Stimulated activated CD8-positive, alpha-beta memory T cell treated with anti-CD3 and anti-CD28 coated beads, Interleukin-4, amount 100 ng/mL, for 48 hours (primary cell): ENCODE measurements at regions not wholly inside any gene's neighbourhood (a gene's known extent, or its start where the extent isn't known, plus 50 kb on each side); places are given as distances from the start of the nearest gene placed in this dataset.
"Not testable (repeated sequence)": the region's sequence is repeated elsewhere in the genome, so short reads cannot be mapped to it uniquely, and the experiment has no call there.

ENCODE experiments used
- DNase-seq: peaks from one replicate; pipeline ENCODE4 v3.0.0-alpha.2; 2020

DNA sequence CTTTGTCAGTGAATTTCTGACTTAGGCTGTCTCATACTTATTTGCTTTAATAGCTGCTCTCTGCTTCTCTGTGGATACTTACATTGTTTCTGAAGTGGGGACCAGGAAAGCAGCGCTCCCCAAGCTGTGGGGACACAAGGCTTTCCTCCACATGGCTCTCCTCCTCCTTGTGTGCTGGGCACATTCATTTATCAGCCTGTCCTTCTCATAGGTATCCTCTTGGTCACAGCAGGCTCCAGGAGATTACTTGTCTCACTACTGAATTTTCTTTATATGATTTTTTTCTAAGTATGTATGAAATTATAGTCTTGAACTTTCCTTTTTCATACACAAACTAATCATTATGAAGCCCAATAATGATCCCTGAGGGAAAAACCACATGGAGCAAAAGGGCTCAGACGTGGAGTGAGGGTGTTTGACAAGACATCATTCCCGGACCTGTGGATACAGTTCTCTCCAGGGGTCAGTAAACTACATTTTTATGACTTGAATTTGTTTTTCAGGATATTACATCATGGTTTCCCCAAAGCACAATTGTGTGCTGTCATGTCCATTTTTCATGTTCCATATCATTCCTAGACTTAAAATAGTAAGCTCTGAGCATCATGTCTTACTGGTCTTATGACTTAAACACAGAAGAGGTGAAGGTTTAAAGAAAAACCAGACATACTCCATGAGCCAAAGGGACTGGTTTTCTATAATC lies 234.5 kb downstream of the PCSK1 start:
- DNase-seq: no peak

DNA sequence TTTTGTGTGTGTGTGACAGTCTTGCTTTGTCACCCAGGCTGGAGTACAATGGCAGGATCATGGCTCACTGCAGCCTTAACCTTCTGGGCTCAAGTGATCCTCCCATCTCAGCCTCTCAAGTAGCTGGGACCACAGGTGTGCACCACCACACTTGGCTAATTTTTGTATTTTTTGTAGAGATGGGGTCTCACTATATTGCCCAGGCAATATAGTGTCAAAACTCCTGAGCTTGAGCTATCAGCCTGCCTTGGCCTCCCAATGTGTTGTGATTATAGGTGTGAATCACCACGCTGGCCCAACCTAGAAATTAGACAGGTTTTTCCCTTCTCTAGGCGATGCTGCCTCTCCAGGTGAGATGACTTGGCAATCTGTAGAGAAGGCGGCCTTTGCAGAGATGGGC lies 235.3 kb downstream of the PCSK1 start:
- not testable (repeated sequence) for DNase-seq

DNA sequence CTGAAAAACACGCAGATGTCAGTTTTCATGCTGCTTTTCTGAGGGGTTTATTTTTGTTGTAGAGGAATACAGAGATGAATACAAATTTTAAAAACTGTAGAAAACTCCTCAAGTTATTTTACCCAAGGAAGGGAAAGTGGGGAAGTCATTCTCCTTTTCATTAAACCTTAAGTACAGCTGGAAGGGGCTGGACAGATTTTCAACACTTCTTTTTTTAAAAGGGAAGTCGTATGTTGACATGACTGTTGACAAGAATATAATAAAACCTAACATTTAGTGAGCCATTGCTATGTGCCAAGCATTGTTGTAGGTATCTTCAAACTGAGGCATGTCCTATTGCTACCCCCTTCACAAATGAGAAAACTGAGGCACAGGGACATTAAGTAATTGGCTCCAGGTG lies 235.7 kb upstream of the ELL2 start:
- no peak for DNase-seq

DNA sequence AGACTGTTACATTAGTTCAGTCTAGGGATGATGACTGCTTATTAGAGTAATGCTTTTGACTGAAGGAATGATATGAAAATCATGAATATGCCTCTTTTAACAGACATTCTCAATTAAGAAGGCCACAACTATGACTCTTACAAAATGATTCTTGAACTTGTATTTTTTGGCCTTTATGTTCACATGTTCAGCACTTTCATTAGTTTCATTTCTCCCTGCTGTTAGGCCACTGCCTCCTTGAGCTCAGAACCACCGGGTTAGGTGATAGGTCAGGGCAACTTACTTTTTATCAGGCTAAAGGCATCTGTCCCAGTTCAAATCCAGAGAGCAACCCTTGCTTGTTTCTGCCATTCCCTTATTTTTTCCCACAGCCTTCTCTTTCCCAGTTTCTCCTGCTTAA lies 235.2 kb upstream of the ELL2 start:
- no peak for DNase-seq

DNA sequence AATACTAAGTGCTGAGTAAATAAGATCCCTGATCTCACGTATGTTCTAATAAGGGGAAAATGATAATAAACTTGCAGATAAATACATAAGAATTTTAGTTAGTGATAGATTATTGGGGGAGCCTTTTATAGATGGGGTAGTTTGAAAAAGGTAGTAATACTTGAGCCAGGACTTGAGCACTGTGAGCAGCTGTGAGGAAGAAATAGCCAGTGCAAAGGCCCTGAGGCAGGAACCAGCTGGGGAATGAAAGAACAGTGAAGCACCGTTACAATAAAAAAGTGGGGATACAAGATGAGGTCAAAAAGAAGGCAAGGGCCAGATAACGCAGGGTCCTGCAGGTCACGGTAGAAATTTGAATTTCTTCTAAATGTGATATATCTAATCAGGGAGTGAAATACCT lies 234.8 kb upstream of the ELL2 start:
- DNase-seq: no peak

DNA sequence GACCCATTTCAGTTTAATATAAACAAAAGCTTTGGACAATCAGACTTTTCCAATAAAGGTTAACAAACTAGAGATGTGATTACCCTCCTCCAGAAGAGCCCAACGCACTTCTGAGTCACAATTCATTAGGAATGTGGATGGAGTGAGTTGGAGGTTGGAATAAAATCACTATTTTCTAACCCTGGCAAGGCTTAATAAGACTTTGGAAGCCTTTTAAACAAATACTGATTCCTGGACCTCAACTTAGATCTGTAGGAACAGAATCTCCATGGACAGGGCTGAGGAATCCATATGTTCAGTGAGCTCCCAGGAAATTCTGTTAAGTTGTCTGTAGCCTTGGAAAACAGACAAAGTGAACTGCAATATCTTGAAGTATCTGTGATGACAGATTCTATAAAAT lies 233.5 kb upstream of the ELL2 start:
- no peak for DNase-seq

DNA sequence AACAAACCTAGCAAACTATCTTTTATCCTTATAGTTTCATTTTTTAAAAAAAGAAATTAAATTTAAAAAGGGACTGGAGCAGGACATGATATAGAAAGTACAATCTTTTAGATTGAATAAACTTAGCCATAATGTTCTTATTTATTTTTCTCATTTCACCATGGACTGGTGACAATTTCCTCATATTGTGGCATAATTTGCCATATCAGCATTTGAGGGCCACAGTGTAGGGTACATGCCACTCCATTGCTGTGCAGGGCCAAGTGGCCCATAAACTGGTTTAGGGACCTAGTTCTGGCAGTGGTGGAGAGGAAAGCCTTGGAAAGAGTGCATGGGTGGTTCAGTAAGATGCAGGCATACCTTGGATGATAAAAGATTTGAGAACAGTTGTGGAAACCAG lies 232.9 kb upstream of the ELL2 start:
- no peak for DNase-seq

DNA sequence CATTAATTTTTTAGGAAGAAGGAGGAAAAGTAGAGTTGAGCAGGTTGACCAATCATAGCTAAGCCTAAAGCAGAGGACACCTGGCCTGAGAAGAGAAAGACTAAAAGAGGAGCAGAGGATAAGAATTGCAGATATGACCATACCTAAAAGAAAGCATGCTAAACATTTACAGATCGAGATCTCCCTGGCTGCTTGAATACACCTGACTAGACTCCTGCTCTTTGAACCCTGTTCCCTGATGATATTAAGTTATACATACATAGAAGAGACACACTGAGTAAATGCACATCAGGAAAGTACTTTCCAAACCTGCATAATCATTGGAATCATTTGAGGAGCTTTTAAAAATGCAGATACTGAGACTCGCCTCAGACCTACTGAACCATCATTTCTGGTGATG lies 232.3 kb upstream of the ELL2 start:
- DNase-seq: no peak

DNA sequence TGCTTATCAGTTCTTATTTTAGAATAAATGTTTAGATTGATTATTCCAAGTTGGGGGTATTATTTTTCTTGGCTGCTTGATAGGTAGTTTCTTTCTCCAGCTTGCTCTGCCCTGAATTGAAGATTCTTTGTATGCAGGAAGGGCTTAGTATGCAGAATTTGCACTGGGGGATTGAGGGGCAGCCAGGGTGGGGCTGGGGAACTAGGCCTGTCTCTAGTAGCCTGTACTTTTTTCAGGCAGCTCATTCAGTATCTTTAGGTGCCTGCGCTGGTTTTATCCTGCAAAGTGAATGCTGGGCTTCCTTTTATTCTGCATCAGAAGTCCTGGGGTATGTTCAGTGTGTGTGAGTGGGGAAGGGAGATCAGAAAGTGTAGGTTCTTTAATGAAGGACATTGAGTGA lies 228.3 kb upstream of the ELL2 start:
- no peak for DNase-seq

DNA sequence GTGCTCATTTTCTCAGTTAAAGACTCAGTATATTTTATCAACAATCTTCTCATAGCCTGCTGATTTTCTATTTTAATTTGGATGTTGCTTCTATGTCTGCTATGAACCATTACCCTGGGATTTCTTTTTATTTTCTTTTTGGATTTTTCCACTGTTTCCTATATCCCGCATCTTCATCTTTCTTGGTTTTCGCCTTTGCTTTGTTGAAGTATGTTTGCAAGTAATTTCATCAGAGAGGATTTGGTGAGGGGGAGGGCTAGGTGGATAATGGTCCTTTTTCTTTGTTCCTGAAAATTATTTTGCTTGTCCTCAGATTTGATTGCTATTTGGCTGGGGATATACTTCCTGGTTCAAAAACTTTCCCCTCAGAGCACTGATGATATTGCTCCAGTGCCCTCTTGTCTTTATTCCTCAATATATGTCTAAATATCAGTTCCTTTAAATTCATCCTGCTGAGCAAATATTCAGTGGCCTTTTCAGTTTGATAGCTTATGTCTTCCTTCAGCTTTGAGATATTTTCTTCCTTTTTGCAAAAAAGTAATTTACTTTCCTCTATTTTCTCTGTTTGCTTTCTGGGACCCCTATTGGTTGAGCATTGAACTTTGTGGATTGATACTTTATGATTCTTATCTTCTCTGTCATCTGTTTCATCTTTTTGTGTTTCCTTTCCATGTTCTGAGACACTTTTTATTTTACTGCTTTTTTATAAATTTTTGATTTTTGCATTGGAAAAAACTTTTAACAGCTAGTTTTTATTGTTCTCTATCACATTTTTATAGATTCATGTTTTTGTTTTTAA lies 227.6 kb upstream of the ELL2 start:
- no peak for DNase-seq

DNA sequence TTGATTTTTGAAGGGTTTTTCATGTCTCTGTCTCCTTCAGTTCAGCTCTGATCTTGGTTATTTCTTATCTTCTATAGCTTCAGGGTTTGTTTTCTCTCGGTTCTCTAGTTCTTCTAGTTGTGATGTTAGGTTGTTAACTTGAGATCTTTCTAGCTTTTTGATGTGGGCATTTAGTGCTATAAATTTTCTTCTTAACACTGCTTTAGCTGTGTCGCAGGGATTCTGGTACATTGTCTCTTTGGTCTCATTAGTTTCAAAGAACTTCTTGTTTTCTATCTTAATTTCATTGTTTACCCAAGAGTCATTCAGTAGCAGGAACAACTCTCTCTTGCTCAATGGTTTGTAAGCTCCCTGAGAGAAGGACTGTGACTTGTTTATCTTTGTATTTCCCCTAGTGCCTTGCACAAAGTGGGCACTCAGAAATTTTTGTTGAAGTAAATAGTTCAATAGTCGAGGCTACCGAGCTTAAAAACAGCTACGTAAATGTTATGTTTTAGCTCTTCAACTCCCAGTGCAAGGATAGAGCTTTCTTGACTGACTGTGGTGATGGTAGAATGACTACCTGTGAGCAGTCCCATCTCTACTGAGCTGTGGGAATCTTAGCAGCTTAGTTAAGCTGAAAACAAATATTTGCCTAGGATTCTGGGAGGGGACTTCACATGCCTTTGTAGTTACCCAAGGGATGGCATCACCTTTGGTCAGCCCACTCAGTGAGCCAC lies 225.8 kb upstream of the ELL2 start:
- DNase-seq: no peak

DNA sequence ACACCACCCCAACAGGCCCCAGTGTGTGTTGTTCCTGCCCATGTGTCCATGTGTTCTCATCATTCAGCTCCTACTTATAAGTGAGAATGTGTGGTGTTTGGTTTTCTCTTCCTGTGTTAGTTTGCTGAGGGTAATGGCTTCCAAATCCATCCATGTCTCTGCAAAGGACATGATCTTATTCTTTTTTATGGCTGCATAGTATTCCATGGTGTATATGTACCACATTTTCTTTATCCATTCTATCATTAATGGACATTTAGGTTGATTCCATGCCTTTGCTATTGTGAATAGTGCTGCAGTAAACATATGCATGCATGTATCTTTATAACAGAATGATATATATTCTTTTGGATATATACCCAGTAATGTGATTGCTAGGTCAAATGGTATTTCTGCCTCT lies 222.9 kb upstream of the ELL2 start:
- DNase-seq: not testable (repeated sequence)

DNA sequence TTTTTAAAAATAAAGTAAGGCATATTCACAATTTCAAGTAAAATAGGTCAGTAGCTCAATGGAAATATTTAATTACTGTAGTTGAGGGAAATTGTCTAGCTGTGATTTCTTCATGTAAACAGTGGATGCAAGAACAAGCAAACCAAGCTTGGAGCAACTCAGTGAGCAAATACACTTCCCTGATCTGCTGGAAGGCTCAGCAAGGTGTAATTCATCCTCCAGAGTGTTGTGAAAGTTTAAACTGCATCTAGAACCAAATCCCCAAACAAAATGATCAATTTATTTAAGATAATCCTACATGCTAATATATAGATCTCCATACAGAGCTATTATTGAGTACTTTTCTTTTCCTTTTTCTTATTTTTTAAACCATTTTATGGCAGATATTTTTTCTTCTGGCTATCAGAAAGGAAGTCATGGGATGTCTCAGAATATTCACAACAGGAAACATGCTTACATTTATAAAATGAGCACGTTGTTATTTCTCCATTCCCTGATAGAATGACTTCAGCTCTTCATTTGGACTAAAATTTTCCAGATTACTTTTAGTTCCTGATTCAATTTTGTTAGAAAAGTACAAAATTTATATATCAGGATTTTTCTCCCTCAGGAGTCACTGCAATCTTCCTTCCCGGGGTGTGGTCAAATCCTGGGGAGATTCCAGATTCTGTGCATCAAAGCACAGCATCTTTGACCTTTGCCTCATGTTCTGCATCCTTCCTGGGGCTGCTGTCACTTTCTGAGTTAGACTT lies 219.2 kb upstream of the ELL2 start:
- DNase-seq: no peak

DNA sequence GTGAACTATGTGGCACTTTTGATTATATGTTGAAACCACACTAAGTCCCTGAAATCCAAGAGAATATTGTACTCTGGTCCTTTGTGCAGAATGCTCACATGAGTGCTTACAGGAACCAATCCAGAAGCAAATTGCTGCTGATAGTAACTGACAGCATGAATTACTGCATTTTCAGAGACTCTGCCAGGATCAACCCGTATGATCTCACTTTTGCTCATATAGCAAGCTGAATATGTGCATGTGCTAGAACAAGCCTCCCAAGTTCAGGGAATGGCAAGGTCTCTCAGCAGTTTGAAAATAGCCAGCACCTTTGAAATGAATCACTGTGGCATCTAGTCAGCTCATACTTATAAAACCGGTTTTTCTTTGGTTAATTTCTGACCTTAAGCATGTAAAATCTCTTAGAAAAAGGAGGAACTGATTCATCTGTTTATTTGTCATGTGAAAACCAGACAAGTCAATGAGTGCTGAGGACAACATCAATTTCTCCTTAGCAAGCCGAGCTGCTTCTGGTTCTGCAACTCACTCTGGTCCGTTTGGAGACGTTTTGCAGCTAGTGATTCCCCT lies 215.7 kb upstream of the ELL2 start:
- DNase-seq: no peak

DNA sequence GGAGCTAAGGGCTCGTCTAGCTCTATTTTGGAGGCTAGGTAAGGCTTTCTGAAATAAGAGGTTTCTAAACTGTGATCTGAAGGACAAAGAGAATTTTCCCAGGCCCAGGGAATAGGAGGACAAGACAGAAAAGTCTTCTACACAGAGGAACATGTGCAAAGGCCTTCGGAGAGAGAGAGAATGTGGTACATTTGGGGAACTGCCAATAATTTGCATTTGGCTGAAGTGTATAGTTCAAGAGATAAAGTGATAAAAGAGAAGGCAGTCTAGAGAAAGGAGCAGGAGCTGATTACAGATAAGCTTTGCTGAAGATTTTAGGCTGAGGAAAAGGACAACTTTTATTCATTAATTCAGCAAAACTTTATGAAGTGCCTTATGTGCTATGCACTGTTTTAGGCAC lies 214.4 kb upstream of the ELL2 start:
- DNase-seq: no peak

DNA sequence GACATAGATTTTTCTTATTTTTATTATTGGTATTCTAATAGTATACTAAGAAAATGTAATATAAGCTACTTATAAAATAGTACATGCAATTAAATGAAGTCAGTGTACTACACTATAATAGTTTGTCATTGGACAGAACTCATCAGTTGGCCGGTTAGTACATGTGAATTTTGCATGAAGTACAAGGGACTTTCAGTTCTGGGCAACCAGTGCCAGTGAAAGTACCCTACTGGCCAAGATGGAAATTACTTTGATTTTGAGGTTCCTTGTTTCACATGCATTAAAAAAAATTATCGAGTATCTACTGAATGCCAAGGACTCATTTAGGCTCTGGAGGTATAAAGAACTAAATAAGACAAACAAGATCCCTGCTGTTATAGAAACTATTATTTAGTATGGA lies 213.4 kb upstream of the ELL2 start:
- DNase-seq: no peak

DNA sequence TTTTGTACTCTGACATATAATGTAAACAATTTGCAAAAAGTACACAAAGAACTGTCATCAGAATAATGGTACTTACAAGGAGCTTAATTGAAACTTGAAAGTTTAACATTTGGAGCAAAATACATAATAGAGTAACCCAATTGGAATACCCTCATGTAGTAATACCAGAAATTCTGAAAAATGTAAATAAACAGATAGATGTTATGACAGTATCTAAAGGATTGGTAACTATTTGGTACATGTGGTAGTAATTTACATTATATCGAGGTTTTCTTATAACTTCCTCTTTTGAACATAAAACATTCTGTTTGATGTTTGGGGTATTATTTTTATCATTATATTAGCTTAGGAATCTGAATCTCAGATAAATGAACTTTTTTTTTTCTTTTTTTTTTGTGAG lies 211.7 kb upstream of the ELL2 start:
- DNase-seq: no peak

DNA sequence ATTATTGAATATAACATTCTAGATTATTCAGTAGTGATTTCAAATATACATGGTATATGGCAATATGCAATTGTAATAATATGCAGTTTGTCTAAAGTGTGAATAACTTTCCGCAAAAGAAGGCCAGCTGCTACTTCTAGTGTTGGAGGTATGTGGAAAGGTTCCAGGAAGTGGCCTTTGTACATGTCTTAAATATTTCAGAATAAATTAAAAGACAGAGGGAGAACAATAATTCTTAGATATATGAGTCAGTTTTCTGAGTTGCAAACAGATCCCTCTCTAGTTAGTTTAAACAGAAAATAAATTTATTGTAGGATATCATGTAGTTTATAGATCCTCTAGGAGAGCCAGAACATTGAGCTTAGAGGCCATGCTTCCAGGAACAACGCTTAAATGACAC lies 210.8 kb upstream of the ELL2 start:
- DNase-seq: no peak

DNA sequence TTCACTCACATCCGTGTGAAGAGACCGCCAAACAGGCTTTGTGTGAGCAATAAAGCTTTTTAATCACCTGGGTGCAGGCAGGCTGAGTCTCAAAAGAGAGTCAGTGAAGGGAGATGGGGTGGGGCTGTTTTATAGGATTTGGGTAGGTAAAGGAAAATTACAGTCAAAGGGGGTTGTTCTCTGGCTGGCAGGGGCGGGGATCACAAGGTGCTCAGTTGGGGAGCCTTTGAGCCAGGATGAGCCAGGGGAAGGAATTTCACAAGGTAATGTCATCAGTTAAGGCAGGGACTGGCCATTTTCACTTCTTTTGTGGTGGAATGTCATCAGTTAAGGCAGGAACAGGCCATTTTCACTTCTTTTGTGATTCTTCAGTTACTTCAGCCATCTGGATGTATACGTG lies 210.3 kb upstream of the ELL2 start:
- not testable (repeated sequence) for DNase-seq

DNA sequence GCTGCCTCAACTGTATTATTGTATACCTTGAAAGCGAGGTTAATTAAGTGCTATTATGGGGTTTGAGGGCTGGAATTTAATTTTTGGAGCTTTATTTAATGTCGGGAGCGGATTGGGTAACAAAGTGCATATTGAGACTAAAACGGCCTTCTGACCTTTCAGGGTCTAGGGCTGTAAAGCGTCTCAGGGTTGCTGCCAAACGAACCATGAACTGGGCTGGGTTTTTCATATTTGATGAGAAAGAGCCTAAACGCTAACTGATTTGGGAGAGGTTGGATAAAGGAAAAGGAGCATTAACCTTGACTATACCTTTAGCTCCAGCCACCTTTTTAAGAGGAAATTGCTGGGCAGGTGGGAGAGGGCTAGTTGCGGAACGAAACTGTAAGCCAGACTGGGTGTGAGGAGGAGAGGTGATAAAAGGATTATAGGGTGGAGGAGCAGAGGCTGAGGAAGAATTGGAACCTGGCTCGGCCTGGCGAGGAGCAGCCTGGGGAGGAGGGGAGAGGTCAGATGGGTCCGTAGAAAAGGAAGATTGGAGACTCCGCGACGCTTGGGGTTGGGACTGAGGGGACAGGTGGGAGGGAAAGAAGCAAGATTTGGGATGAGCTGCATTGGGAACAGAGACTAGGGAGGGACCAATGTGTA lies 209.0 kb upstream of the ELL2 start:
- not testable (repeated sequence) for DNase-seq

DNA sequence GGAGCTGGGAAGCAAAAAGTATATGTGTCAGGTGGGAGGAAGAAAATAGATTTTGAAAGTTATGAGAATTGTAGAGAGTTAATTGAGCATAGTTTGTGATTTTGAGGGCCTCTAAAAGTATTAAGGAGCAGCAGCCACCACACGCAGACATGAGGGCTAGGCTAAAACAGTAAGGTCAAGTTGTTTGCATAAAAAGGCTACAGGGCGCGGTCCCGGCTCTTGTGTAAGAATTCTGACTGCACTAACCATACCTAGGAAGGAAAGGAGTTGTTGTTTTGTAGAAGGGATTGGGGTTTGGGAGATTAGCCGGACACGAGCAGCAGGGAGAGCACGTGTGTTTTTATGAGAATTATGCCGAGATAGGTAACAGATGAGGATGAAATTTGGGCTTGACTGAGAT lies 207.2 kb upstream of the ELL2 start:
- DNase-seq: not testable (repeated sequence)

DNA sequence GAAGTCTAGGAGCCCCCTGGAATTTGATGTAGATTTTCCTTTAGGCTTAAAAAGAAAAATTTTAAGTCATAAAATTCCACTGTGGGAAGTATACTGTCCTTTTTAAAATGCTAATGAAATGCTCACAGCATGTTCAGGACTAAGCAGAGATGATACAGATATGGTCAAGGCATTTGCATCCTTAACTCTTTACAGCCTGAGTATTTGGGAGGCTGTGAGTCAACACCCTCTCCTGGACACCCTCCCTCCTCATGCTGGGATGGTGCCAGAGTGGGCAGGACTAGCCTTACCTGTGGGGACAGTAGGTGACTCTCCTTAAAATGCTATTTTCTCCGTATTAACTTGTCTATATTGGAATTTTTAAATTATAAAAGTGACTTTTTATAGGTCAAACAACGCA lies 197.4 kb upstream of the ELL2 start:
- DNase-seq: no peak
